SH-SY5Y (cell line): ENCODE measurements at regions not wholly inside any gene's neighbourhood (a gene's known extent, or its start where the extent isn't known, plus 50 kb on each side); places are given as distances from the start of the nearest gene placed in this dataset.

Experiments
- GATA2 ChIP-seq: IDR thresholded peaks from 2 replicates; pipeline ENCODE4 v1.6.1; 2011; ENCODE audit warnings: mild to moderate bottlenecking, low read depth, low read length
- GATA3 ChIP-seq: IDR thresholded peaks from 2 replicates; pipeline ENCODE4 v1.6.1; 2011; ENCODE audit warnings: low read depth, mild to moderate bottlenecking, low read length, moderate library complexity

DNA sequence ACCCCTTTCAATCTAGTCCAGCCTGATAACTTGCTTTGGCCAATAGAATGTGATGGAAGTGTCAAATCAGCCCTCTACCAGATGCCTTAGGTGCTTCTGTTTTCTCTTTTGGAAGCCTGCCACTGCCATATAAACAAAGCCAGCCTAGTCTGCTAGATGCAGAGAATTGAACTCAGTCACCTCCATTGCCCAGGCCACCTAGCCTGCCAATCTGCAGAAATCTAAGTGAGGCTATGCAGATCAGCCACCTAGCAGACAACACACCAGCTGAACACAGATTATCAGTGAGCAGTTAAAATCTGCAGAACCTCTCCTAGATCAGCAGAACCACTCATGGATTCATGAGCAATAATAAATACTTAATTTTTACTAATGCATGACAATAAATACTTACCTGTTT lies 1108.2 kb downstream of the PCDH18 start:
- TF ChIP-seq GATA3: no peak
- TF ChIP-seq GATA2: peak; percentile 63
